GM23338 (cell line): ENCODE measurements at regions not wholly inside any gene's neighbourhood (a gene's known extent, or its start where the extent isn't known, plus 50 kb on each side); places are given as distances from the start of the nearest gene placed in this dataset.
"Not testable (repeated sequence)": the region's sequence is repeated elsewhere in the genome, so short reads cannot be mapped to it uniquely, and the experiment has no call there.

Experiments
- CREB1 ChIP-seq: fragments of 250-450 bp; sonication (Bioruptor Pico); IDR thresholded peaks from 2 replicates; pipeline ENCODE4 v1.5.0; 2020; ENCODE audit warnings: low read depth, mild to moderate bottlenecking, moderate library complexity
- EZH2 ChIP-seq: fragments of 200-600 bp; sonication (generic); IDR thresholded peaks from one replicate; pipeline ENCODE4 v1.8.0; 2017; ENCODE audit warnings: antibody characterized with exemption, mild to moderate bottlenecking, low read depth; ENCODE audit not compliant: unreplicated experiment
- EZH2phosphoT487 ChIP-seq: fragments of 200-600 bp; sonication (generic); IDR thresholded peaks from one replicate; pipeline ENCODE4 v1.8.1; 2018; ENCODE audit warnings: antibody characterized with exemption; ENCODE audit not compliant: unreplicated experiment
- JUNB ChIP-seq: IDR thresholded peaks from one replicate; pipeline ENCODE4 v1.6.1; 2016; ENCODE audit warnings: antibody characterized with exemption; ENCODE audit not compliant: unreplicated experiment
- POLR2AphosphoS5 ChIP-seq: IDR thresholded peaks from 2 replicates; pipeline ENCODE4 v1.6.1; 2016; ENCODE audit warnings: antibody characterized with exemption, low read depth
- REST ChIP-seq: IDR thresholded peaks from one replicate; pipeline ENCODE4 v1.6.1; 2018; ENCODE audit warnings: antibody characterized with exemption; ENCODE audit not compliant: unreplicated experiment
- STAT1 ChIP-seq: IDR thresholded peaks from one replicate; pipeline ENCODE4 v1.6.1; 2016; ENCODE audit warnings: antibody characterized with exemption; ENCODE audit not compliant: unreplicated experiment
- ZNF114 ChIP-seq: fragments of 250-450 bp; sonication (Bioruptor Pico); IDR thresholded peaks from 2 replicates; pipeline ENCODE4 v1.5.0; 2020; ENCODE audit warnings: mild to moderate bottlenecking, moderate library complexity
- ZNF331 ChIP-seq: fragments of 250-450 bp; sonication (Bioruptor Pico); IDR thresholded peaks from 2 replicates; pipeline ENCODE4 v1.5.0; 2020; ENCODE audit warnings: low read depth, mild to moderate bottlenecking, moderate library complexity
- TF ChIP-seq, protein P1 (sequence below), 2 experiments: fragments of 200-600 bp in 1 of 2; sonication (generic) in 1 of 2; conservative IDR thresholded peaks; 2 replicates each; pipeline versions ENCODE4 v1.5.1 to v1.6.1; 2016 to 2017; ENCODE audit warnings: antibody characterized with exemption in 2 of 2, low read depth in 2 of 2, mild to moderate bottlenecking in 2 of 2, moderate library complexity in 1 of 2
- TF ChIP-seq, protein P2 (sequence below): fragments of 250-450 bp; sonication (Bioruptor Pico); IDR thresholded peaks from 2 replicates; pipeline ENCODE4 v1.5.0; 2020; ENCODE audit warnings: mild to moderate bottlenecking, moderate library complexity

GRCh38 chr5:96307047-96307446 lies 126.0 kb downstream of the PCSK1 start:
- TF ChIP-seq EZH2phosphoT487; EZH2; POLR2AphosphoS5; ZNF331; CREB1 (CRISPR knock-in tag); REST; ZNF114 (CRISPR knock-in tag); JUNB; STAT1: not testable (repeated sequence)
- TF ChIP-seq, protein P1, sequence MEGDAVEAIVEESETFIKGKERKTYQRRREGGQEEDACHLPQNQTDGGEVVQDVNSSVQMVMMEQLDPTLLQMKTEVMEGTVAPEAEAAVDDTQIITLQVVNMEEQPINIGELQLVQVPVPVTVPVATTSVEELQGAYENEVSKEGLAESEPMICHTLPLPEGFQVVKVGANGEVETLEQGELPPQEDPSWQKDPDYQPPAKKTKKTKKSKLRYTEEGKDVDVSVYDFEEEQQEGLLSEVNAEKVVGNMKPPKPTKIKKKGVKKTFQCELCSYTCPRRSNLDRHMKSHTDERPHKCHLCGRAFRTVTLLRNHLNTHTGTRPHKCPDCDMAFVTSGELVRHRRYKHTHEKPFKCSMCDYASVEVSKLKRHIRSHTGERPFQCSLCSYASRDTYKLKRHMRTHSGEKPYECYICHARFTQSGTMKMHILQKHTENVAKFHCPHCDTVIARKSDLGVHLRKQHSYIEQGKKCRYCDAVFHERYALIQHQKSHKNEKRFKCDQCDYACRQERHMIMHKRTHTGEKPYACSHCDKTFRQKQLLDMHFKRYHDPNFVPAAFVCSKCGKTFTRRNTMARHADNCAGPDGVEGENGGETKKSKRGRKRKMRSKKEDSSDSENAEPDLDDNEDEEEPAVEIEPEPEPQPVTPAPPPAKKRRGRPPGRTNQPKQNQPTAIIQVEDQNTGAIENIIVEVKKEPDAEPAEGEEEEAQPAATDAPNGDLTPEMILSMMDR (conservative IDR thresholded peaks at IDR 0.05; ENCODE audit: low read depth in 2 of 2) = not testable (repeated sequence)
- TF ChIP-seq, protein P2, sequence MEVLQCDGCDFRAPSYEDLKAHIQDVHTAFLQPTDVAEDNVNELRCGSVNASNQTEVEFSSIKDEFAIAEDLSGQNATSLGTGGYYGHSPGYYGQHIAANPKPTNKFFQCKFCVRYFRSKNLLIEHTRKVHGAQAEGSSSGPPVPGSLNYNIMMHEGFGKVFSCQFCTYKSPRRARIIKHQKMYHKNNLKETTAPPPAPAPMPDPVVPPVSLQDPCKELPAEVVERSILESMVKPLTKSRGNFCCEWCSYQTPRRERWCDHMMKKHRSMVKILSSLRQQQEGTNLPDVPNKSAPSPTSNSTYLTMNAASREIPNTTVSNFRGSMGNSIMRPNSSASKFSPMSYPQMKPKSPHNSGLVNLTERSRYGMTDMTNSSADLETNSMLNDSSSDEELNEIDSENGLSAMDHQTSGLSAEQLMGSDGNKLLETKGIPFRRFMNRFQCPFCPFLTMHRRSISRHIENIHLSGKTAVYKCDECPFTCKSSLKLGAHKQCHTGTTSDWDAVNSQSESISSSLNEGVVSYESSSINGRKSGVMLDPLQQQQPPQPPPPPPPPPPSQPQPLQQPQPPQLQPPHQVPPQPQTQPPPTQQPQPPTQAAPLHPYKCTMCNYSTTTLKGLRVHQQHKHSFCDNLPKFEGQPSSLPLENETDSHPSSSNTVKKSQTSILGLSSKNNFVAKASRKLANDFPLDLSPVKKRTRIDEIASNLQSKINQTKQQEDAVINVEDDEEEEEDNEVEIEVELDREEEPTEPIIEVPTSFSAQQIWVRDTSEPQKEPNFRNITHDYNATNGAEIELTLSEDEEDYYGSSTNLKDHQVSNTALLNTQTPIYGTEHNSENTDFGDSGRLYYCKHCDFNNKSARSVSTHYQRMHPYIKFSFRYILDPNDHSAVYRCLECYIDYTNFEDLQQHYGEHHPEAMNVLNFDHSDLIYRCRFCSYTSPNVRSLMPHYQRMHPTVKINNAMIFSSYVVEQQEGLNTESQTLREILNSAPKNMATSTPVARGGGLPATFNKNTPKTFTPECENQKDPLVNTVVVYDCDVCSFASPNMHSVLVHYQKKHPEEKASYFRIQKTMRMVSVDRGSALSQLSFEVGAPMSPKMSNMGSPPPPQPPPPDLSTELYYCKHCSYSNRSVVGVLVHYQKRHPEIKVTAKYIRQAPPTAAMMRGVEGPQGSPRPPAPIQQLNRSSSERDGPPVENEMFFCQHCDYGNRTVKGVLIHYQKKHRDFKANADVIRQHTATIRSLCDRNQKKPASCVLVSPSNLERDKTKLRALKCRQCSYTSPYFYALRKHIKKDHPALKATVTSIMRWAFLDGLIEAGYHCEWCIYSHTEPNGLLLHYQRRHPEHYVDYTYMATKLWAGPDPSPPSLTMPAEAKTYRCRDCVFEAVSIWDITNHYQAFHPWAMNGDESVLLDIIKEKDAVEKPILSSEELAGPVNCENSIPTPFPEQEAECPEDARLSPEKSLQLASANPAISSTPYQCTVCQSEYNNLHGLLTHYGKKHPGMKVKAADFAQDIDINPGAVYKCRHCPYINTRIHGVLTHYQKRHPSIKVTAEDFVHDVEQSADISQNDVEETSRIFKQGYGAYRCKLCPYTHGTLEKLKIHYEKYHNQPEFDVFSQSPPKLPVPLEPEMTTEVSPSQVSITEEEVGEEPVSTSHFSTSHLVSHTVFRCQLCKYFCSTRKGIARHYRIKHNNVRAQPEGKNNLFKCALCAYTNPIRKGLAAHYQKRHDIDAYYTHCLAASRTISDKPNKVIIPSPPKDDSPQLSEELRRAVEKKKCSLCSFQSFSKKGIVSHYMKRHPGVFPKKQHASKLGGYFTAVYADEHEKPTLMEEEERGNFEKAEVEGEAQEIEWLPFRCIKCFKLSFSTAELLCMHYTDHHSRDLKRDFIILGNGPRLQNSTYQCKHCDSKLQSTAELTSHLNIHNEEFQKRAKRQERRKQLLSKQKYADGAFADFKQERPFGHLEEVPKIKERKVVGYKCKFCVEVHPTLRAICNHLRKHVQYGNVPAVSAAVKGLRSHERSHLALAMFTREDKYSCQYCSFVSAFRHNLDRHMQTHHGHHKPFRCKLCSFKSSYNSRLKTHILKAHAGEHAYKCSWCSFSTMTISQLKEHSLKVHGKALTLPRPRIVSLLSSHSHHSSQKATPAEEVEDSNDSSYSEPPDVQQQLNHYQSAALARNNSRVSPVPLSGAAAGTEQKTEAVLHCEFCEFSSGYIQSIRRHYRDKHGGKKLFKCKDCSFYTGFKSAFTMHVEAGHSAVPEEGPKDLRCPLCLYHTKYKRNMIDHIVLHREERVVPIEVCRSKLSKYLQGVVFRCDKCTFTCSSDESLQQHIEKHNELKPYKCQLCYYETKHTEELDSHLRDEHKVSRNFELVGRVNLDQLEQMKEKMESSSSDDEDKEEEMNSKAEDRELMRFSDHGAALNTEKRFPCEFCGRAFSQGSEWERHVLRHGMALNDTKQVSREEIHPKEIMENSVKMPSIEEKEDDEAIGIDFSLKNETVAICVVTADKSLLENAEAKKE (CRISPR knock-in tag) = not testable (repeated sequence)
